A549 (cell line): ENCODE measurements at regions not wholly inside any gene's neighbourhood (a gene's known extent, or its start where the extent isn't known, plus 50 kb on each side); places are given as distances from the start of the nearest gene placed in this dataset.

ENCODE experiments used
- BHLHE40 ChIP-seq: IDR thresholded peaks from 2 replicates; pipeline ENCODE4 v1.6.1; 2012; ENCODE audit warnings: low read depth, low read length, inconsistent platforms
- CHD2 ChIP-seq: fragments of 150-350 bp; IDR thresholded peaks from 2 replicates; pipeline ENCODE4 v1.6.1; 2014; ENCODE audit warnings: low read length; ENCODE audit not compliant: partially characterized antibody
- CTCF ChIP-seq: fragments of >200 bp; sonication (Bioruptor Twin); formaldehyde crosslinking; IDR thresholded peaks from 3 replicates; pipeline ENCODE4 v1.5.1; 2016
- EP300 ChIP-seq, 2 experiments: fragments of >200 bp; sonication (Bioruptor Twin); formaldehyde crosslinking; IDR thresholded peaks; 2 replicates in 1 of 2; 3 replicates in 1 of 2; pipeline ENCODE4 v1.6.1; 2016 to 2017
- PHF8 ChIP-seq: fragments of 200-600 bp; sonication (generic); IDR thresholded peaks from 2 replicates; pipeline ENCODE4 v1.6.1; 2016; ENCODE audit warnings: low read depth, mild to moderate bottlenecking, antibody characterized with exemption, moderate library complexity, borderline replicate concordance
- POLR2A ChIP-seq: IDR thresholded peaks from 2 replicates; pipeline ENCODE4 v1.6.1; 2012; ENCODE audit warnings: mild to moderate bottlenecking, low read length
- RNF2 ChIP-seq: fragments of 200-600 bp; sonication (generic); IDR thresholded peaks from 2 replicates; pipeline ENCODE4 v1.6.1; 2016; ENCODE audit warnings: low read depth, mild to moderate bottlenecking, antibody characterized with exemption, moderate library complexity, borderline replicate concordance
- SMC3 ChIP-seq: fragments of >200 bp; sonication (Bioruptor Twin); formaldehyde crosslinking; IDR thresholded peaks from 3 replicates; pipeline ENCODE4 v1.6.1; 2018; ENCODE audit warnings: inconsistent platforms

GRCh38 chr6:118739696-118740353 is 88.4 kb upstream of the CEP85L start:
- TF ChIP-seq SMC3 = no peak
- no peak for TF ChIP-seq CTCF
- TF ChIP-seq CHD2 = no peak
- TF ChIP-seq PHF8 = no peak
- TF ChIP-seq EP300 (IDR thresholded peaks at IDR 0.05) = no peak
- no peak for TF ChIP-seq POLR2A
- TF ChIP-seq RNF2 = no peak
- no peak for TF ChIP-seq BHLHE40
